ENCODE measurements at regions not wholly inside any gene's neighbourhood (a gene's known extent, or its start where the extent isn't known, plus 50 kb on each side); places are given as distances from the start of the nearest gene placed in this dataset.
A peak's percentile ranks its signal among the peaks of the same experiment; 100 is the strongest.

GRCh38 chr17:72381597-72382397 lies 261.0 kb downstream of the SOX9 start:
- ChIA-PET POLR2A (ENCODE audit: unreplicated experiment) (no interaction called here), CTCF (no interaction called here)
- TF ChIP-seq CTCF (conservative IDR thresholded peaks at IDR 0.05; ENCODE audit: low read depth, low read length) (no peak), EZH2 (IDR thresholded peaks at IDR 0.05; ENCODE audit: low read length, unreplicated experiment) (no peak), EZH2phosphoT487 (IDR thresholded peaks at IDR 0.05; ENCODE audit: borderline replicate concordance, low read length) (no peak)
- peak; percentile 44 for DNase-seq
- H3K9ac ChIP-seq (ENCODE audit: low read length) = no peak overlapping the region
- peaks cover 23% of the 10 kb centered on the region for H3K4me1 ChIP-seq (ENCODE audit: insufficient read depth, low read length)
- no peaks in the 10 kb centered on the region for H3K79me2 ChIP-seq (ENCODE audit: low read length)
- no TSS peak for BruUV-seq (replicated peaks)
- no peaks in the 10 kb centered on the region for H3F3A ChIP-seq (ENCODE audit: low read length, unreplicated experiment)
- H3K9me2 ChIP-seq (replicated peaks; ENCODE audit: low read length) = no peaks in the 10 kb centered on the region
- no peaks in the 10 kb centered on the region for H3K36me3 ChIP-seq (ENCODE audit: low read depth, low read length)
- H4K20me1 ChIP-seq (ENCODE audit: low read length) = no peaks in the 10 kb centered on the region
- H3K4me3 ChIP-seq (ENCODE audit: low read length) = no peak overlapping the region
- intact Hi-C loops (cut with micrococcal nuclease) = no loop called here
- ATAC-seq = 0 out of 2 replicates have a peak, but pooled peaks have one; percentile 19
- H3K4me2 ChIP-seq (ENCODE audit: low read length) = no peak overlapping the region
- no peaks in the 10 kb centered on the region for H3K9me3 ChIP-seq (ENCODE audit: low read length)
- no peak overlapping the region for H3K27ac ChIP-seq (ENCODE audit: low read length)
- no peak overlapping the region for H2AFZ ChIP-seq (ENCODE audit: low read length)
- no peaks in the 10 kb centered on the region for H3K27me3 ChIP-seq (ENCODE audit: low read length)

- Histone ChIP-seq H2AFZ (ENCODE audit: low read length) (no peak overlapping the region), H4K20me1 (ENCODE audit: low read length) (no peaks in the 10 kb centered on the region), H3K4me1 (ENCODE audit: insufficient read depth, low read length) (peaks cover 36% of the 10 kb centered on the region), H3K79me2 (ENCODE audit: low read length) (no peaks in the 10 kb centered on the region), H3K9me3 (ENCODE audit: low read length) (no peaks in the 10 kb centered on the region), H3K36me3 (ENCODE audit: low read depth, low read length) (no peaks in the 10 kb centered on the region), H3K9me2 (replicated peaks; ENCODE audit: low read length) (no peaks in the 10 kb centered on the region), H3K27ac (ENCODE audit: low read length) (no peak overlapping the region), H3F3A (ENCODE audit: low read length, unreplicated experiment) (no peaks in the 10 kb centered on the region), H3K9ac (ENCODE audit: low read length) (no peak overlapping the region), H3K27me3 (ENCODE audit: low read length) (no peaks in the 10 kb centered on the region), H3K4me2 (ENCODE audit: low read length) (no peak overlapping the region), H3K4me3 (ENCODE audit: low read length) (no peak overlapping the region)
- TF ChIP-seq CTCF (conservative IDR thresholded peaks at IDR 0.05; ENCODE audit: low read depth, low read length) = no peak
- no peak for TF ChIP-seq EZH2phosphoT487 (IDR thresholded peaks at IDR 0.05; ENCODE audit: borderline replicate concordance, low read length)
- TF ChIP-seq EZH2 (IDR thresholded peaks at IDR 0.05; ENCODE audit: low read length, unreplicated experiment) = no peak
- DNase-seq (no peak), ATAC-seq (no peak)
- CTCF ChIA-PET = no interaction called here
- POLR2A ChIA-PET (ENCODE audit: unreplicated experiment) = no interaction called here
- no TSS peak for BruUV-seq (replicated peaks)
- intact Hi-C loops (cut with micrococcal nuclease) = no loop called here
Measured at GRCh38 chr17:72382971-72383722, 262.3 kb downstream of the SOX9 start.

All from PC-3 (cell line).